GM12872 (cell line): ENCODE measurements at regions not wholly inside any gene's neighbourhood (a gene's known extent, or its start where the extent isn't known, plus 50 kb on each side); places are given as distances from the start of the nearest gene placed in this dataset.

Experiments used
- TF ChIP-seq, protein P1 (sequence below): IDR thresholded peaks from 3 replicates; pipeline ENCODE4 v1.5.1; 2011; ENCODE audit warnings: low read depth, mild to moderate bottlenecking, low read length, moderate library complexity; ENCODE audit not compliant: insufficient read depth

DNA sequence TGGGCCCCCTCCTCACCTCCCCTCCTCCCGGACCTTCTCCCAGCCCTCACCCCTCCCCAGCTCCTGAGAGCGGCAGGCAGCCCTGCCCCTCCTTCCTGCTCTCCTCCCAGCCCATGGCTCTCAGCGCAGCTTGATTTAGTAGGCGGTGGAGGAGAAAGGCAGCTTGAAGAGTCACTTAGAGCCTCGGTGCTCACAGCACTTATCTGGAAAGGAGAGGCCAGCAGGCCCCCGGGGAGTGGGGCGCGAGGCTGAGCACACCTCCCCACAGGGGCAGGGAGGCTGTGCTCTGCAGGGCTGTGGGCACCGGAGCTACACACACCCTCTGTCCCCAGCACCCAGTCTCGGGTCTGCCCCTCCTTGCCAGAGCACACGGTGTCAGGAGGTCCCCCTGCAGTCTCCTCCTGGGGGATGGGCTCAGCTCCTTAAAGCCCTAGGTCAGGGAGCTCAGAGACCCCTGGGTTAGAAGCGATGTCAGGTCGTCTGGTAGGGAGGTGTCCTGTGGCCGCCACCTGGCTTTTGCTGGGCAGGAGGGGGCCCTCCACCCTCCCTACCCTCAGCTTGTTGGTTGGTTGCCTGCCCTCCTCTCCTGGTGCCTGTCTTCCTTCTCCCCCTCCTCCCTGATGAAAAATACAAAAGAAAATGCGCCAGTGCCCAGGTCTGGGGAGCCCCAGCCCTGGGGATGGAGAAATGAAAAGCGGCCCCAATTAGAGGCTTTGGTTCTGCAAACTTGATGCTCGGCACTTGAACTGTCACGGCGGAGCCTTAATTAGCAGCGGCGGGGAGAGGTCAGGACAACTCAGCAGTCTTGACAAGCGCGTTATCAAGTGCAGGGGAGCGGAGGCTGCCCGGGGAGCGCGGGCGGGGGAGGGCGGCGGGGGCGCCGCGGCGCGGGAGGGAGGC lies 151.1 kb upstream of the GSE1 start:
- TF ChIP-seq, protein P1, sequence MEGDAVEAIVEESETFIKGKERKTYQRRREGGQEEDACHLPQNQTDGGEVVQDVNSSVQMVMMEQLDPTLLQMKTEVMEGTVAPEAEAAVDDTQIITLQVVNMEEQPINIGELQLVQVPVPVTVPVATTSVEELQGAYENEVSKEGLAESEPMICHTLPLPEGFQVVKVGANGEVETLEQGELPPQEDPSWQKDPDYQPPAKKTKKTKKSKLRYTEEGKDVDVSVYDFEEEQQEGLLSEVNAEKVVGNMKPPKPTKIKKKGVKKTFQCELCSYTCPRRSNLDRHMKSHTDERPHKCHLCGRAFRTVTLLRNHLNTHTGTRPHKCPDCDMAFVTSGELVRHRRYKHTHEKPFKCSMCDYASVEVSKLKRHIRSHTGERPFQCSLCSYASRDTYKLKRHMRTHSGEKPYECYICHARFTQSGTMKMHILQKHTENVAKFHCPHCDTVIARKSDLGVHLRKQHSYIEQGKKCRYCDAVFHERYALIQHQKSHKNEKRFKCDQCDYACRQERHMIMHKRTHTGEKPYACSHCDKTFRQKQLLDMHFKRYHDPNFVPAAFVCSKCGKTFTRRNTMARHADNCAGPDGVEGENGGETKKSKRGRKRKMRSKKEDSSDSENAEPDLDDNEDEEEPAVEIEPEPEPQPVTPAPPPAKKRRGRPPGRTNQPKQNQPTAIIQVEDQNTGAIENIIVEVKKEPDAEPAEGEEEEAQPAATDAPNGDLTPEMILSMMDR, result no peak

DNA sequence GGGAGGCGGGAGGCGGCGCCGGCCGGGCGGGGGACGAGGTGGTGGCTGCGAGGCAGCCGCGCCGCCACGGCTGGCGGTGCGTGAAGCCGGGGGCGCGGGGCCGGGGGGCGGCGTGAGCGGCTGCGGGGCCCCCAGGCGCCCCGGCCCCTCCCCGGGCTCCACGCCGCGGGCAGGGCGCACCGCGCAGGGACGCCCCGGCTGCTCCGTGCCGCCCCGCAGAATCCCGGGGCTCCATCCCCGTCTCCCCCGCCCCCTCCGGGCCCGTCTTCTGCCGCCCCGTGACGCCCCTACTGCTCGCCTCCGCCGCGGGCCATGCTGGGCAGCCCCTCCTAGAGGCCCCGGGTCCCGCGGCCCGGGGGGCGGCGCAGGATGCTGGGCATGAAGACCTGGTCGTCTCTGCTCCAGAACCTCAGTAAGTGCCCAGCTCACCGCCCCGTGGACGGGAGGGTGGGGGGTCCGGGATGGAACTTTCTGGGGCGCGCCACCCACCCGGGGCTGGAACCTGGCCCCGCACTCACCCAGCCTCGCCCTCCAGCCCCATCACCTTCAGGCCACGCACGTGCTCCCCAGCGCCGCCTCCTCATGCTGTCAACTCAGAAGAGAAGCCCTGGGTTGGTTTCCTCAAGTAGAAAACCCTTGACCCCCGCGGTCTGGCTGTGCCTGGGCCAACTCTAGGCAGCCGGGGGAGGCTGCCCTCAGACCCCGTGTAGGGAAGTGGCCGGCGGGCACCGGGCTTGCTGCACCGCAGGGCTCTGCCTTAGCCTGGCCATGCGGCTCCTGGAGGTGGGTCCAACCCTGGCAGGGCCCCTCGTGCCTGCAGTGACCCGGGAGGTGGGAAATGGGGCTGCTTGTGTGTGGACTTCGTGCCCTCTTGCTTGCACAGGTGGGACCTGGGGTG lies 150.2 kb upstream of the GSE1 start:
- TF ChIP-seq, protein P1, result no peak

DNA sequence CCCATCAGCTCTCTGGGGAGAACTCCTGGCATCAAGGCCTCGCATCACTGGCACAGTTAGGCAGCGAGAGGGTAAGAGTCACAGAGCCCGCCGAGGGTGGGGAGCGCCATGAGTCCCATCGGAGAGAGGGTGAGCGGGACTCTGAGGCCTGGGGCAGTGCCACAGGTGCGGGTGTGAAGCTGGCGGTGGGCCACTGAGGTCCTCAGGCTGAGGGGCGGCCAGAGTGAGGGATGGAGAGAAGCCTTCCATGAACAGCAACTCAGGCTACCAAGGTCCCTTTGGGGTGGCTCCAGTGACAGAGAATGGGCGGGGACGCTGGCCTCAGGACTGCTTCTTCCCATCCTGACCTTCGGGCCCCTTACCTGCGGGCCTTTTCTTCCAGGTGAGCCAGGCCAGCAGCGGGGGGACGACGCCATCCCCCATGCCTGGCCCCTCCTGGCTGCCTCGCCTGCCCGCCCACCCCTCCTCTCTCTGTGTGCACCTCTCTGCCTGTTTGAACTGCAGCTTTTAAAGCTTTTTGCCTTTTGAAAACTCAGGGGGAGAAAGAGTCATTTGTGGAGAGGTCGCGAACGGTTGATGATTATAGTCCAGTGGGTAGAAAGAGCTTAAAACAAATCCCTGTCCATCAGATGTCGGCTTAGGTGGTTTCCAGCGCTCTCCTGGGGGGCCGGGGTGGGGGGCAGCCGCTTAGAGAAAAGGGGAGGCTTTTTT lies 149.3 kb upstream of the GSE1 start:
- TF ChIP-seq, protein P1, result no peak

DNA sequence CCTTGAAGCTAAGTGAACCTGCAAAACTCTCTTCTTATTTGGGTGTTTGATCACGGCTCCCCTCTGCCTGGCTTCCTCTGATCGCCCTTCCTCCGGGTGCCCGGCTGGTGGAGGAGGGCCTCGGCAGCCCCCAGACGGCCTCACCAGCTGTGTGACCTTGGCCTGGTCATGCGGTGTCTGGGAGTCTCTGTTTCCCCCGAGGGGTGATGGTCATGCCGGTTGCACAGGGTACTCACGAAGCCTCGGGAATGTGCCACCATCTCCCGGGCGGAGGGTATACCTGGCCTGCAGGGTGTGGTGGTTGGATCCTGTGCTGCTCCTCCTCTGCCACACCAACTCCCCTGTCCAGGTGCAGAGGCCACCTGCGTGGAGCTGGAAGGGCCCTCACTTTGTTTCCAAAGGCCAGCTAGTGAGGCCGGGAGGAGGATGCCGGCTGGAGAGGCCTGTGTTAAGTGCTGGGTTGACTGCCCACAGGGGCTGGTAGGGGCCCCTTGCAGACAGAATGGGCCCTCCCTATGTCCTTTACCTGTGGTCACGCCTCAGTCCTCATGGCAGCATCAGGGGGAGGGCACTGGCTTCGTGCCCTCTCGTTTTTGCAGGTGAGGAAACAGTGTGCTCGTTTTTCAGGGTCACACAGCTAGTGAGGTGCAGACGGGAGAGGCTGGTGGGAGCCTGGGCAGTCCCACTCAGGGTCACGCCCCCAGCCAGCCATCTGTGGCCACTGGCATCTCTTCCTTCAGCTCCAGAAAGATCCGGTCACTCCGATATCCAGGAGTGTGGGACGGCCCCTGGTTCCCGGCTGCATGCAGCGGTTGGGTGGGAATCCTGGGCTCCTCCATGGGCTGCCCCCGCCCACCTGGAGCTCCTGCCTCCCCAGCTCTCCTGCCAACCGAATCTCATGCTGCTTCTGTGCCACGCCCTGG lies 148.5 kb upstream of the GSE1 start:
- TF ChIP-seq, protein P1, result no peak

DNA sequence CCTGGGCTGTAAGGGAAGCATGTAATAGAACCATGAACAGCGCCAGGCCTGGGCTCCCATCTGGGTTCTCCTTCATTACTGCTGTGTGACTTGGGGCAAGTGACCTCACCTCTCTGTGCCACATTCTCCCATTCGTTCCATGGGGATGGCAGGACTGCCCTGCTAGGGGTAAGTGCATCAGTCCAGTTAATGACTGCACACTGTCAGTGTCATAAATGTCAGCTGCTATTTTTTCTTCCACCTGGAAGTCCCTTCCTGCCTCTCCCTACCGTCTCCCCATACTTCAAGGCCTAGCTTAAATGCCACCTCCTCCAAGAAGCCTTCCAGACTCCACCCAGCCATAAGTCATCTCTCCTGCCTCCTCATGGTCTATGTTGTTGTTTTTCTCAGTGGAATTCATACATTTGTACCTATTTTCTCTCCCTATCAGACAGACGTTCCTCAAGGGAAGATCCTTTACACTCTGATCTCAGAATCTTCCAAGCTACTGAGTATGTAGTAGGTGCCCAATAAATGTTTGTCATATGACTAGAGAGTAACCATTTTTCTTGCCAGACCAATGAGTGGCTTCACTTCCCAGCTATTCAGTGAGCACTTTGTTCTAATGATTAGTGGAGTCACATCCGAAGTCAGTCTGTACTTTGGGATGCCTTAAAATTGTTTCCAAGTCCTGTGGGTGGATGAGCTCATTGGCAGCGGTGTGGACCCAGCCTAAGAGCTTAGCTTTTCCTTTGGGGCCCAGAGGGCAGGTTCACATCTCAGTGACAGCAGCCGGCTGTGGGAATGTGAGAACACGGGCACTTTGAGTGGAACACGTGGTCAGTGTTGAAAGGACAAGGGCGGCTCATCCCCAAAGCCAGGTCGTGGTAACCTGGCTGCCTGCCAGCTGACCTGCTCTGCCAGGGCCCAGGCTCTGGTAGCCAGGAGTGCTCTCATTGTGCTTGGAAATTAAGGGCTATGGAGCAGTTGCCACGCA lies 147.5 kb upstream of the GSE1 start:
- TF ChIP-seq, protein P1, result no peak

DNA sequence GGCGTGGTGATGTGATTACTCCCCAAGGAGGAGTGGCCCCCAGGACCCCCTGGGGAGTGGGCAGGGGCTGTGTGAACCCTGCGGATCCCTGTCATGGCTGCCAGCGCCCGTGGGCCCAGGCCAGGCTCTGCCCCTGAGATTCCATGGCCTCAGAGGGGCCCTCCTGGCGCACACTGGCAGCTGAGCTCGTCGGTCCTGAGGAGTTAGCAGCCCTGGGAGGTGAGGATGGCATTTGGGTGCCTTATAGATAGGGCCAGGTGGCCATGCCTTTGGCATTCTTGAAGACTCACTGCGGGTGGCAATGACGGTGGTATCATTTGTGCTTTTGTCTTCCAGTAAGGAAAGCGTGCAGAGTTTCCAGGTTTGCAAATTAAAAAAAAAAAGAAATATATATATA lies 146.8 kb upstream of the GSE1 start:
- TF ChIP-seq, protein P1, result no peak
